Fibroblast of pulmonary artery (primary cell): ENCODE measurements at regions not wholly inside any gene's neighbourhood (a gene's known extent, or its start where the extent isn't known, plus 50 kb on each side); places are given as distances from the start of the nearest gene placed in this dataset.
A peak's percentile ranks its signal among the peaks of the same experiment; 100 is the strongest.

Experiments used
- DNase-seq: peaks from one replicate; pipeline ENCODE4 v3.0.0-alpha.2; 2010; ENCODE audit warnings: low read depth
- H3K4me3 ChIP-seq: replicated peaks from 2 replicates; pipeline ENCODE4 v1.5.1; 2011; ENCODE audit warnings: low read depth, mild to moderate bottlenecking, control low read depth, low read length, moderate library complexity
- CTCF ChIP-seq: IDR thresholded peaks from 2 replicates; pipeline ENCODE4 v1.5.1; 2011; ENCODE audit warnings: mild to moderate bottlenecking, control low read depth, low read length, inconsistent platforms; ENCODE audit errors: missing control alignments

- no peak overlapping the region for H3K4me3 ChIP-seq
- no peak for DNase-seq
- no peak for TF ChIP-seq CTCF
Measured at GRCh38 chr11:120020486-120020885, 117.4 kb downstream of the TRIM29 start.

DNA sequence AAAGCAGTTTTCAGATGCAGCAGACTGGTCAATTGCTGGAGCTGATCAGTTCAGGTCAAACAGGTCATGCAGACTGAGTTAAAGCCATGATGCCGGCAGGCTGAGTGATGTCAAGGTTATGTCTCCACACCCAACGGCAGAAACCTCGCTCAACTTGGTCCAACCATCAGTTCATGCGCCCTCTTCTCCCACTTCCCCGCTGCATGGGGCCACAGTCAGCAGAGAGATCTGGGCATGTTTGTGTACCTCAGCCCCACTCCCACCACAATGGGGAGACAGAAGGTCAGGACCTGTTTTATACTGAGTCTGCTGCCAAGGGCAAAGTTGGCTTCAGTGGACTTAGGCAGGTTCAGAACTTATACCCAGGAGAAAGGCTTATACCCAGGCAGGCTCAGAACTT, 118.7 kb downstream of the TRIM29 start:
- no peak for DNase-seq
- TF ChIP-seq CTCF = no peak
- H3K4me3 ChIP-seq = no peak overlapping the region

DNA sequence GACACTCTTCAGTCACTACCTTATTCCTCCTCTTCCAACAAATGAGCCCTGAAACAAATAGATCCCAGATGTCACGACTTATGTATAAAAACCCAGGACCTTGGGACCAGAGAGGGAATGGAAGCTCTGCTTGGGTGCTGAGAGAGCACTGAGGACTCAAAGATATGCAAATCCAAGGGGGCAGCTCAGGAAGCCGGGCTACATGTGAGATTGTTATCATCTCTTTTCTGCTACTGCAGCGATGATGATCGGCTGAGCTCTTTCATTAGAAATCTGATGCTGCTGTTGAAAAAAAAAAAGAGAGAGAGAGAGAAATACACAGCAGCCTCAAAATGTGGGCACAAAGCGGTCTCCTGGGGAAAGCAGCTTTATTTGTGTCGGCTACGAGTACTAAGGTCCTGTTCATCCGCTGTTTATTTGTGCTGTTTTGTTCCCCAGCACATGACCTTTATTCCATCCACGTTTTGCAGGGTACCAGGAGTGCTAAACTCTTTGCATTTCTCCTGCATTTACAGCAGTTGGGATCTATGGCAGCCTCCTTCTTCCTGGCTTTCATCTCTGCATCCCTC, 120.2 kb downstream of the TRIM29 start:
- no peak overlapping the region for H3K4me3 ChIP-seq
- TF ChIP-seq CTCF = no peak
- no peak for DNase-seq

- no peak overlapping the region for H3K4me3 ChIP-seq
- TF ChIP-seq CTCF = peak; percentile 62
- DNase-seq = peak; percentile 31
Measured at GRCh38 chr11:120013325-120014250, 124.3 kb downstream of the TRIM29 start.

DNA sequence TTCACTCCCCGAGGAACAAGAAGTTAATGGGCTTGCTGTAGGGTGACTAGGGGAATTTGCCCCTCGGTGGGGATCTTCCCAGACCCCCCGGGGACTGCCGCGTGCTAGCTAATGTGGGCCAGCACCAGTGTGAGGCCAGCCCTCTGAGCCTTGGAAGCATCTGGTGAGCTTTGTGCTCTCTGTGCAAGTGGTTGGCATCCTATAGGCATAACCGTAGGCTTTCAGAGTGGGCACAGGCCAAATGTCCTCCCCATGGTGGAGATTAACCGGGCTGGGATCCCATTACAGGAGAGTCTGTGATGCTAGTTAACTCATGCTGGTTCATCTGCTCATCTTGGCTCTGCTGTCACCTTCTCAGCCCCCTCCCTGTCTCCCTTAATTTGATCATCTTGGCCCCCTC, 125.7 kb downstream of the TRIM29 start:
- DNase-seq = no peak
- H3K4me3 ChIP-seq = no peak overlapping the region
- TF ChIP-seq CTCF = no peak

DNA sequence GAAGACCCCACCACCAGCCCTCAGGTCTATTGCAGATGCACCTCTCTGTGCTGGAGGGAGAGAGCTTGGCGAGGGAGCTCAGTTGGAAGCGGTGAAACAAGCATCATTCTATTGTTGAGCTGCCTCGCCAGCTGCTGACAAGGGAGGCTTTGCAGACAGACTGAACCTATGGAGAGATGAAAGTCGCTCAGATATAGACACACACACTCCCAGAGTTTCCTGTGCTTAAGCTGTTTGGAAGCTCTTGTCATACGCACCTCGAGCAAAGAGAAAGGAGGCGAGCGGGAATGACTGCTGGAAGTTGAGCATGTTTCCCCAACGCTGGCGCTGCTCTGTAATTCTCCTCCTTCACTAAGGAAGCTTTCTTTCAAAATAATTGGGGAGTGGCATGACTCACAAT, 126.1 kb downstream of the TRIM29 start:
- no peak overlapping the region for H3K4me3 ChIP-seq
- no peak for TF ChIP-seq CTCF
- no peak for DNase-seq
